DMS53 treated with DMSO at 0.1 percent for 48 hours (cell line): ENCODE measurements at regions not wholly inside any gene's neighbourhood (a gene's known extent, or its start where the extent isn't known, plus 50 kb on each side); places are given as distances from the start of the nearest gene placed in this dataset.

Experiments used
- DNase-seq: peaks from one replicate; lab custom pipeline; 2025; ENCODE audit not compliant: unreplicated experiment; lab: John Stamatoyannopoulos, UW

- DNase-seq: no peak
Observed at GRCh38 chr1:58430421-58431275, 115.9 kb downstream of the OMA1 start.

- DNase-seq: no peak
Observed at GRCh38 chr1:58426918-58427317, 119.6 kb downstream of the OMA1 start.

GRCh38 chr1:58422436-58422835 is 124.1 kb downstream of the OMA1 start:
- no peak for DNase-seq

GRCh38 chr1:58418283-58419228 is 128.0 kb downstream of the OMA1 start:
- no peak for DNase-seq

- no peak for DNase-seq
Observed at GRCh38 chr1:58412071-58412580, 134.4 kb downstream of the OMA1 start.

GRCh38 chr1:58409890-58410289 is 136.6 kb downstream of the OMA1 start:
- DNase-seq: no peak

GRCh38 chr1:58409336-58409735 is 137.2 kb downstream of the OMA1 start:
- no peak for DNase-seq

GRCh38 chr1:58406301-58407071 is 140.0 kb downstream of the OMA1 start:
- no peak for DNase-seq

- DNase-seq: no peak
Observed at GRCh38 chr1:58405660-58406059, 140.9 kb downstream of the OMA1 start.

- no peak for DNase-seq
Observed at GRCh38 chr1:58403894-58404293, 142.6 kb downstream of the OMA1 start.

- no peak for DNase-seq
Observed at GRCh38 chr1:58402444-58402843, 144.1 kb downstream of the OMA1 start.

GRCh38 chr1:58401991-58402390 is 144.5 kb downstream of the OMA1 start:
- no peak for DNase-seq

- DNase-seq: no peak
Observed at GRCh38 chr1:58399176-58399575, 147.3 kb downstream of the OMA1 start.

GRCh38 chr1:58398714-58399113 is 147.8 kb downstream of the OMA1 start:
- DNase-seq: no peak

GRCh38 chr1:58397187-58397820 is 149.2 kb downstream of the OMA1 start:
- DNase-seq: peak; percentile 7

GRCh38 chr1:58396150-58396549 is 150.4 kb downstream of the OMA1 start:
- no peak for DNase-seq

GRCh38 chr1:58395355-58395754 is 151.2 kb downstream of the OMA1 start:
- DNase-seq: peak; percentile 70

- DNase-seq: no peak
Observed at GRCh38 chr1:58392083-58392482, 154.4 kb downstream of the OMA1 start.

- no peak for DNase-seq
Observed at GRCh38 chr1:58391514-58391913, 155.0 kb downstream of the OMA1 start.

GRCh38 chr1:58391056-58391455 is 155.5 kb downstream of the OMA1 start:
- DNase-seq: no peak
